Loucy (cell line): ENCODE measurements at regions not wholly inside any gene's neighbourhood (a gene's known extent, or its start where the extent isn't known, plus 50 kb on each side); places are given as distances from the start of the nearest gene placed in this dataset.

ENCODE experiments used
- EZH2phosphoT487 ChIP-seq: fragments of 200-600 bp; IDR thresholded peaks from 2 replicates; pipeline ENCODE4 v1.6.1; 2018; ENCODE audit warnings: antibody characterized with exemption, mild to moderate bottlenecking, moderate library complexity, borderline replicate concordance
- TF ChIP-seq, protein P1 (sequence below): fragments of 200-600 bp; sonication (generic); conservative IDR thresholded peaks from 2 replicates; pipeline ENCODE4 v1.5.1; 2014; ENCODE audit warnings: mild to moderate bottlenecking, antibody characterized with exemption, low read length

- TF ChIP-seq, protein P1, sequence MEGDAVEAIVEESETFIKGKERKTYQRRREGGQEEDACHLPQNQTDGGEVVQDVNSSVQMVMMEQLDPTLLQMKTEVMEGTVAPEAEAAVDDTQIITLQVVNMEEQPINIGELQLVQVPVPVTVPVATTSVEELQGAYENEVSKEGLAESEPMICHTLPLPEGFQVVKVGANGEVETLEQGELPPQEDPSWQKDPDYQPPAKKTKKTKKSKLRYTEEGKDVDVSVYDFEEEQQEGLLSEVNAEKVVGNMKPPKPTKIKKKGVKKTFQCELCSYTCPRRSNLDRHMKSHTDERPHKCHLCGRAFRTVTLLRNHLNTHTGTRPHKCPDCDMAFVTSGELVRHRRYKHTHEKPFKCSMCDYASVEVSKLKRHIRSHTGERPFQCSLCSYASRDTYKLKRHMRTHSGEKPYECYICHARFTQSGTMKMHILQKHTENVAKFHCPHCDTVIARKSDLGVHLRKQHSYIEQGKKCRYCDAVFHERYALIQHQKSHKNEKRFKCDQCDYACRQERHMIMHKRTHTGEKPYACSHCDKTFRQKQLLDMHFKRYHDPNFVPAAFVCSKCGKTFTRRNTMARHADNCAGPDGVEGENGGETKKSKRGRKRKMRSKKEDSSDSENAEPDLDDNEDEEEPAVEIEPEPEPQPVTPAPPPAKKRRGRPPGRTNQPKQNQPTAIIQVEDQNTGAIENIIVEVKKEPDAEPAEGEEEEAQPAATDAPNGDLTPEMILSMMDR, result no peak
- TF ChIP-seq EZH2phosphoT487, result no peak
Observed at GRCh38 chr2:22691666-22692065, 693.3 kb upstream of the KLHL29 start.
